ENCODE measurements at regions not wholly inside any gene's neighbourhood (a gene's known extent, or its start where the extent isn't known, plus 50 kb on each side); places are given as distances from the start of the nearest gene placed in this dataset.

GRCh38 chr2:129711816-129712675 is 267.4 kb upstream of the RAB6C start:
- no peak for DNase-seq

- no peak for DNase-seq
Observed at GRCh38 chr2:129712676-129712985, 266.8 kb upstream of the RAB6C start.

GRCh38 chr2:129713337-129713736 is 266.1 kb upstream of the RAB6C start:
- DNase-seq: no peak

GRCh38 chr2:129716781-129717559 is 262.5 kb upstream of the RAB6C start:
- DNase-seq: no peak

GRCh38 chr2:129717560-129718130 is 261.8 kb upstream of the RAB6C start:
- no peak for DNase-seq

GRCh38 chr2:129719335-129719734 is 260.1 kb upstream of the RAB6C start:
- DNase-seq: no peak

- no peak for DNase-seq
Observed at GRCh38 chr2:129720360-129720759, 259.1 kb upstream of the RAB6C start.

GRCh38 chr2:129720761-129721160 is 258.7 kb upstream of the RAB6C start:
- DNase-seq: no peak

- no peak for DNase-seq
Observed at GRCh38 chr2:129721236-129721635, 258.2 kb upstream of the RAB6C start.

GRCh38 chr2:129721846-129722245 is 257.6 kb upstream of the RAB6C start:
- no peak for DNase-seq

GRCh38 chr2:129722306-129723019 is 257.0 kb upstream of the RAB6C start:
- DNase-seq: no peak

GRCh38 chr2:129723277-129724020 is 256.0 kb upstream of the RAB6C start:
- no peak for DNase-seq

- DNase-seq: no peak
Observed at GRCh38 chr2:129724021-129724757, 255.3 kb upstream of the RAB6C start.

GRCh38 chr2:129726216-129726615 is 253.2 kb upstream of the RAB6C start:
- DNase-seq: no peak

- DNase-seq: no peak
Observed at GRCh38 chr2:129727286-129727685, 252.2 kb upstream of the RAB6C start.

- DNase-seq: no peak
Observed at GRCh38 chr2:129728035-129728972, 251.2 kb upstream of the RAB6C start.

GRCh38 chr2:129729011-129729410 is 250.5 kb upstream of the RAB6C start:
- no peak for DNase-seq

- no peak for DNase-seq
Observed at GRCh38 chr2:129729646-129730045, 249.8 kb upstream of the RAB6C start.

- no peak for DNase-seq
Observed at GRCh38 chr2:129730979-129731378, 248.5 kb upstream of the RAB6C start.

- no peak for DNase-seq
Observed at GRCh38 chr2:129731907-129732629, 247.4 kb upstream of the RAB6C start.

Measured in T-helper 9 cell (primary cell).